A549 (cell line): ENCODE measurements at regions not wholly inside any gene's neighbourhood (a gene's known extent, or its start where the extent isn't known, plus 50 kb on each side); places are given as distances from the start of the nearest gene placed in this dataset.

Source experiments
- CTCF ChIP-seq: fragments of >200 bp; sonication (Bioruptor Twin); formaldehyde crosslinking; IDR thresholded peaks from 3 replicates; pipeline ENCODE4 v1.5.1; 2016
- HOXA7 ChIP-seq: fragments of 250-450 bp; sonication (Bioruptor Pico); IDR thresholded peaks from 2 replicates; pipeline ENCODE4 v1.5.0; 2020; ENCODE audit warnings: mild to moderate bottlenecking, moderate library complexity
- MYC ChIP-seq: IDR thresholded peaks from 2 replicates; pipeline ENCODE4 v1.6.1; 2012; ENCODE audit warnings: mild to moderate bottlenecking, inconsistent platforms, low read length, improper control_type of control experiment, borderline replicate concordance

- TF ChIP-seq HOXA7 (CRISPR knock-in tag) (no peak), CTCF (no peak), MYC (no peak)
Measured at GRCh38 chr6:111973118-111973761, 80.7 kb upstream of the CCN6 start.
